Aorta (tissue), 5 donors: ENCODE measurements at regions not wholly inside any gene's neighbourhood (a gene's known extent, or its start where the extent isn't known, plus 50 kb on each side); places are given as distances from the start of the nearest gene placed in this dataset.

Source experiments
- ATAC-seq: fragments of 200-7000 bp; cut with Tn5 transposase; one replicate; pipeline ENCODE4 v1.9.1; 2022; ENCODE audit warnings: moderate library complexity; ENCODE audit not compliant: low FRiP score
- DNase-seq, 2 donors: peaks; one replicate each; pipeline ENCODE4 v3.0.0-alpha.2; 2020
- H3K27ac ChIP-seq, 2 donors: one replicate each; pipeline ENCODE4 v1.5.1; 2013; ENCODE audit warnings: low read length in 2 of 2, mild to moderate bottlenecking in 2 of 2, moderate library complexity in 2 of 2, control low read depth in 1 of 2, inconsistent platforms in 1 of 2, low read depth in 1 of 2
- H3K27me3 ChIP-seq, 2 donors: one replicate each; pipeline ENCODE4 v1.6.1; 2013; ENCODE audit warnings: control low read depth in 1 of 2, low read length in 1 of 2, mild to moderate bottlenecking in 1 of 2, moderate library complexity in 1 of 2; ENCODE audit not compliant: insufficient read depth in 2 of 2, control insufficient read depth in 1 of 2
- H3K36me3 ChIP-seq, 2 donors: one replicate each; pipeline ENCODE4 v1.6.1; 2013; ENCODE audit warnings: control low read depth in 1 of 2, low read length in 1 of 2, mild to moderate bottlenecking in 1 of 2; ENCODE audit not compliant: insufficient read depth in 2 of 2, control insufficient read depth in 1 of 2
- H3K4me1 ChIP-seq, 2 donors: one replicate each; pipeline ENCODE4 v1.6.1; 2013; ENCODE audit warnings: low read length in 2 of 2, control low read depth in 1 of 2, mild to moderate bottlenecking in 1 of 2, moderate library complexity in 1 of 2; ENCODE audit not compliant: insufficient read depth in 2 of 2, control insufficient read depth in 1 of 2
- H3K4me3 ChIP-seq, 2 donors: one replicate each; pipeline ENCODE4 v1.5.1; 2013; ENCODE audit warnings: low read length in 2 of 2, control low read depth in 1 of 2, mild to moderate bottlenecking in 1 of 2
- H3K9me3 ChIP-seq: one replicate; pipeline ENCODE4 v1.6.1; 2013; ENCODE audit warnings: mild to moderate bottlenecking, low read length; ENCODE audit not compliant: control insufficient read depth
- WGBS, 2 donors: extraction: QIAGEN DNeasy Blood & Tissue Kit; methylation state at CpG; one replicate each; pipeline ENCODE4 v1.1.7; 2013; 5-methylcytosine and 5-hydroxymethylcytosine counted together
- intact Hi-C, 2 donors: fragments of 100-400 bp; cut with DNase I; formaldehyde crosslinking; loops; one replicate each; pipeline versions ENCODE4 v1.14.2 to v1.15.0; 2022
- donor health status: healthy with polysubstance abuse.
- donor health status: Bipolar disorder and iron deficiency.
- donor health status: DM: no; HTN: no; CAD: no.
- donor health status: DM: no; HTN: no; CAD: no.
- donor health status: DM: yes; HTN: yes; CAD: no.

GRCh38 chr20:22394583-22394982, 189.8 kb downstream of the FOXA2 start:
- H3K27me3 ChIP-seq = no peaks in the 10 kb centered on the region
- no peak for ATAC-seq
- no peaks in the 10 kb centered on the region for H3K4me1 ChIP-seq
- no peak overlapping the region for H3K4me3 ChIP-seq
- no peak for DNase-seq
- no peaks in the 10 kb centered on the region for H3K36me3 ChIP-seq
- intact Hi-C loops = no loop called here
- H3K27ac ChIP-seq = no peak overlapping the region
- 52 to 59% methylated on average over 1 of the region's 1 CpG for WGBS, 2 donors
- H3K9me3 ChIP-seq = no peaks in the 10 kb centered on the region

GRCh38 chr20:22390543-22390903, 193.8 kb downstream of the FOXA2 start:
- ATAC-seq = no peak
- Histone ChIP-seq H3K36me3 (no peaks in the 10 kb centered on the region), H3K27ac (no peak overlapping the region), H3K4me3 (no peak overlapping the region), H3K27me3 (no peaks in the 10 kb centered on the region), H3K4me1 (no peaks in the 10 kb centered on the region), H3K9me3 (no peaks in the 10 kb centered on the region)
- WGBS, 2 donors = 84 to 87% methylated on average over 5 of the region's 5 CpGs
- intact Hi-C loops = no loop called here
- DNase-seq = no peak

- Histone ChIP-seq H3K9me3 (no peaks in the 10 kb centered on the region), H3K27ac (no peak overlapping the region), H3K36me3 (no peaks in the 10 kb centered on the region), H3K4me1 (no peaks in the 10 kb centered on the region), H3K4me3 (no peak overlapping the region), H3K27me3 (no peaks in the 10 kb centered on the region)
- DNase-seq (no peak), ATAC-seq (no peak)
- 68 to 69% methylated on average over 8 of the region's 8 CpGs for WGBS, 2 donors
- intact Hi-C loops = no loop called here
These were observed 194.4 kb downstream of the FOXA2 start for GRCh38 chr20:22389836-22390542.

GRCh38 chr20:22387452-22387851, 196.9 kb downstream of the FOXA2 start:
- Histone ChIP-seq H3K4me1 (no peaks in the 10 kb centered on the region), H3K9me3 (no peaks in the 10 kb centered on the region), H3K4me3 (no peak overlapping the region), H3K27ac (no peak overlapping the region), H3K36me3 (no peaks in the 10 kb centered on the region), H3K27me3 (no peaks in the 10 kb centered on the region)
- intact Hi-C loops = no loop called here
- WGBS, 2 donors = 98 to 100% methylated on average over 1 of the region's 1 CpG
- ATAC-seq = no peak
- DNase-seq = no peak

GRCh38 chr20:22386306-22386623, 198.1 kb downstream of the FOXA2 start:
- ATAC-seq (no peak), DNase-seq (no peak)
- Histone ChIP-seq H3K27me3 (no peaks in the 10 kb centered on the region), H3K27ac (no peak overlapping the region), H3K4me1 (no peaks in the 10 kb centered on the region), H3K9me3 (no peaks in the 10 kb centered on the region), H3K36me3 (no peaks in the 10 kb centered on the region), H3K4me3 (no peak overlapping the region)
- 44 to 53% methylated on average over 3 of the region's 3 CpGs for WGBS, 2 donors
- intact Hi-C loops = no loop called here

- Histone ChIP-seq H3K27me3 (no peaks in the 10 kb centered on the region), H3K4me1 (no peaks in the 10 kb centered on the region), H3K9me3 (no peaks in the 10 kb centered on the region), H3K36me3 (no peaks in the 10 kb centered on the region), H3K4me3 (no peak overlapping the region), H3K27ac (no peak overlapping the region)
- 49 to 52% methylated on average over 7 of the region's 7 CpGs for WGBS, 2 donors
- ATAC-seq = no peak
- DNase-seq = no peak
- intact Hi-C loops = no loop called here
These were observed 198.6 kb downstream of the FOXA2 start for GRCh38 chr20:22385602-22386305.

- H3K27me3 ChIP-seq = no peaks in the 10 kb centered on the region
- H3K4me3 ChIP-seq = no peak overlapping the region
- ATAC-seq = no peak
- 77 to 94% methylated on average over 3 of the region's 3 CpGs for WGBS, 2 donors
- no peak overlapping the region for H3K27ac ChIP-seq
- intact Hi-C loops = no loop called here
- DNase-seq = no peak
- no peaks in the 10 kb centered on the region for H3K36me3 ChIP-seq
- H3K9me3 ChIP-seq = no peaks in the 10 kb centered on the region
- no peaks in the 10 kb centered on the region for H3K4me1 ChIP-seq
These were observed 199.4 kb downstream of the FOXA2 start for GRCh38 chr20:22384978-22385377.

- Histone ChIP-seq H3K27me3 (no peaks in the 10 kb centered on the region), H3K4me3 (no peak overlapping the region), H3K36me3 (no peaks in the 10 kb centered on the region), H3K9me3 (no peaks in the 10 kb centered on the region), H3K4me1 (no peaks in the 10 kb centered on the region), H3K27ac (no peak overlapping the region)
- DNase-seq (no peak), ATAC-seq (no peak)
- WGBS, 2 donors = 39 to 57% methylated on average over 4 of the region's 4 CpGs
- intact Hi-C loops = no loop called here
These were observed 201.2 kb downstream of the FOXA2 start for GRCh38 chr20:22383156-22383555.

- DNase-seq (no peak), ATAC-seq (no peak)
- intact Hi-C loops = no loop called here
- no peaks in the 10 kb centered on the region for H3K9me3 ChIP-seq
- H3K4me3 ChIP-seq = no peak overlapping the region
- WGBS, 2 donors = 77 to 82% methylated on average over 6 of the region's 6 CpGs
- no peak overlapping the region for H3K27ac ChIP-seq
- no peaks in the 10 kb centered on the region for H3K27me3 ChIP-seq
- no peaks in the 10 kb centered on the region for H3K36me3 ChIP-seq
- H3K4me1 ChIP-seq = no peaks in the 10 kb centered on the region
These were observed 201.6 kb downstream of the FOXA2 start for GRCh38 chr20:22382742-22383141.
